ENCODE measurements at regions not wholly inside any gene's neighbourhood (a gene's known extent, or its start where the extent isn't known, plus 50 kb on each side); places are given as distances from the start of the nearest gene placed in this dataset.

GRCh38 chr16:73798471-73798870 is 498.1 kb upstream of the PSMD7 start:
- DNase-seq = no peak

GRCh38 chr16:73797115-73797514 is 499.5 kb upstream of the PSMD7 start:
- no peak for DNase-seq

GRCh38 chr16:73796241-73796640 is 500.4 kb upstream of the PSMD7 start:
- DNase-seq = no peak

GRCh38 chr16:73794994-73795393 is 501.6 kb upstream of the PSMD7 start:
- no peak for DNase-seq

- no peak for DNase-seq
These were observed 502.7 kb upstream of the PSMD7 start for GRCh38 chr16:73793871-73794437.

GRCh38 chr16:73793260-73793659 is 503.4 kb upstream of the PSMD7 start:
- DNase-seq = no peak

GRCh38 chr16:73792199-73793020 is 504.2 kb upstream of the PSMD7 start:
- no peak for DNase-seq

- DNase-seq = no peak
These were observed 515.3 kb upstream of the PSMD7 start for GRCh38 chr16:73781297-73781696.

GRCh38 chr16:73778887-73779286 is 517.7 kb upstream of the PSMD7 start:
- DNase-seq = no peak

GRCh38 chr16:73775841-73776388 is 520.7 kb upstream of the PSMD7 start:
- DNase-seq = no peak

- no peak for DNase-seq
These were observed 525.2 kb upstream of the PSMD7 start for GRCh38 chr16:73771196-73772064.

GRCh38 chr16:73768786-73769203 is 527.8 kb upstream of the PSMD7 start:
- DNase-seq = no peak

- DNase-seq = no peak
These were observed 532.3 kb upstream of the PSMD7 start for GRCh38 chr16:73764321-73764720.

- no peak for DNase-seq
These were observed 540.1 kb upstream of the PSMD7 start for GRCh38 chr16:73756289-73757178.

GRCh38 chr16:73753931-73754330 is 542.7 kb upstream of the PSMD7 start:
- no peak for DNase-seq

- no peak for DNase-seq
These were observed 546.0 kb upstream of the PSMD7 start for GRCh38 chr16:73750639-73751038.

GRCh38 chr16:73747328-73747727 is 549.3 kb upstream of the PSMD7 start:
- no peak for DNase-seq

- no peak for DNase-seq
These were observed 550.1 kb upstream of the PSMD7 start for GRCh38 chr16:73746554-73746953.

GRCh38 chr16:73743665-73744496 is 552.7 kb upstream of the PSMD7 start:
- DNase-seq = no peak

- DNase-seq = no peak
These were observed 557.4 kb upstream of the PSMD7 start for GRCh38 chr16:73739049-73739769.

GRCh38 chr16:73738266-73738665 is 558.3 kb upstream of the PSMD7 start:
- no peak for DNase-seq

All from inflammatory macrophage treated with lipopolysaccharide for 1 hour (primary cell).